ENCODE measurements at regions not wholly inside any gene's neighbourhood (a gene's known extent, or its start where the extent isn't known, plus 50 kb on each side); places are given as distances from the start of the nearest gene placed in this dataset.

DNA sequence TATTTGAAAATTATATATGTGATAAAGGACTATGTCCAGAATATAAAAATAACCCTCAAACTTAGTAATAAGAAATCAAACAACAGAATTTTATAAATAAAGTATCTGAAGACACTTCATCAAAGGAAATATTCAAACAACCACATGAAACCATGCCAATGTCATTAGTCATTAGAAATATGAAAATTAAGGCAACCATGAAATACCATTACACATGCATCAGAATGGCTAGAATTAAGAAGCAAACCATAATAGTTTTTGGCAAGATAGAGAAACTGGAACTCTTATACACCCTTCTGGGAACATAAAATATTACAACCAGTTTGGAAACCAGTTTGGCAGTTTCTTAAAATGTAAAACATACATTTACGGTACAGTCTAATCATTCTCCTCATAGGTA lies 137.2 kb upstream of the ADGRB3 start:
- TF ChIP-seq, protein P1, sequence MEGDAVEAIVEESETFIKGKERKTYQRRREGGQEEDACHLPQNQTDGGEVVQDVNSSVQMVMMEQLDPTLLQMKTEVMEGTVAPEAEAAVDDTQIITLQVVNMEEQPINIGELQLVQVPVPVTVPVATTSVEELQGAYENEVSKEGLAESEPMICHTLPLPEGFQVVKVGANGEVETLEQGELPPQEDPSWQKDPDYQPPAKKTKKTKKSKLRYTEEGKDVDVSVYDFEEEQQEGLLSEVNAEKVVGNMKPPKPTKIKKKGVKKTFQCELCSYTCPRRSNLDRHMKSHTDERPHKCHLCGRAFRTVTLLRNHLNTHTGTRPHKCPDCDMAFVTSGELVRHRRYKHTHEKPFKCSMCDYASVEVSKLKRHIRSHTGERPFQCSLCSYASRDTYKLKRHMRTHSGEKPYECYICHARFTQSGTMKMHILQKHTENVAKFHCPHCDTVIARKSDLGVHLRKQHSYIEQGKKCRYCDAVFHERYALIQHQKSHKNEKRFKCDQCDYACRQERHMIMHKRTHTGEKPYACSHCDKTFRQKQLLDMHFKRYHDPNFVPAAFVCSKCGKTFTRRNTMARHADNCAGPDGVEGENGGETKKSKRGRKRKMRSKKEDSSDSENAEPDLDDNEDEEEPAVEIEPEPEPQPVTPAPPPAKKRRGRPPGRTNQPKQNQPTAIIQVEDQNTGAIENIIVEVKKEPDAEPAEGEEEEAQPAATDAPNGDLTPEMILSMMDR (conservative IDR thresholded peaks at IDR 0.05): no peak
- TF ChIP-seq EZH2 (IDR thresholded peaks at IDR 0.05; ENCODE audit: low read depth): no peak

All from PC-9 (cell line).